Upper lobe of left lung (tissue), 4 donors: ENCODE measurements at regions not wholly inside any gene's neighbourhood (a gene's known extent, or its start where the extent isn't known, plus 50 kb on each side); places are given as distances from the start of the nearest gene placed in this dataset.

Source experiments
- POLR2A ChIP-seq, 4 donors: fragments of 450-650 bp; IDR thresholded peaks; one replicate each; pipeline ENCODE4 v1.5.1; 2016 to 2017; ENCODE audit warnings: antibody characterized with exemption in 4 of 4, mild to moderate bottlenecking in 2 of 4
- TF ChIP-seq, protein P1 (sequence below), 6 experiments: fragments of 450-650 bp in 4 of 6; fragments of 200-600 bp in 2 of 6; sonication (generic) in 2 of 6; IDR thresholded peaks; one replicate each; pipeline ENCODE4 v1.5.1; 2016 to 2019; ENCODE audit warnings: antibody characterized with exemption in 6 of 6

DNA sequence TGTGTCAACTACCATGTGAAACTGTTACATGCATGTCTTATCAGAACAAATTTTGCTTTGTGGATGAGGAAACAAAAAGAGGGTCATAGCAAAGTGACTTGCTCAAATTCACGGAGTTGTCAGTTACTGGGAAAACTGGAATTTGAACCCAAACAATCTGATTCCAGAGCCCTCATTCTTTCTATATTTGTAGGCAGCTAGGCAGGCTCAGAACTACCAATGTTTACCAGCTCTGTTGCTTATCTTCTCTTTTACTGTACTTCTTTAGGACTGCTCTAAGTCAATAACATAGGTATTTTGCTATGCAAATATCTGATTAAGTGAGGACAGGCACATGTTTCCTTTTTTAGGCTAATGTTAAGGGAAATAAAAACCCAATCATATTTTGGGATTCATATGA is 450.5 kb downstream of the ZPLD1 start:
- no peak for TF ChIP-seq POLR2A (IDR thresholded peaks at IDR 0.05)
- TF ChIP-seq, protein P1, sequence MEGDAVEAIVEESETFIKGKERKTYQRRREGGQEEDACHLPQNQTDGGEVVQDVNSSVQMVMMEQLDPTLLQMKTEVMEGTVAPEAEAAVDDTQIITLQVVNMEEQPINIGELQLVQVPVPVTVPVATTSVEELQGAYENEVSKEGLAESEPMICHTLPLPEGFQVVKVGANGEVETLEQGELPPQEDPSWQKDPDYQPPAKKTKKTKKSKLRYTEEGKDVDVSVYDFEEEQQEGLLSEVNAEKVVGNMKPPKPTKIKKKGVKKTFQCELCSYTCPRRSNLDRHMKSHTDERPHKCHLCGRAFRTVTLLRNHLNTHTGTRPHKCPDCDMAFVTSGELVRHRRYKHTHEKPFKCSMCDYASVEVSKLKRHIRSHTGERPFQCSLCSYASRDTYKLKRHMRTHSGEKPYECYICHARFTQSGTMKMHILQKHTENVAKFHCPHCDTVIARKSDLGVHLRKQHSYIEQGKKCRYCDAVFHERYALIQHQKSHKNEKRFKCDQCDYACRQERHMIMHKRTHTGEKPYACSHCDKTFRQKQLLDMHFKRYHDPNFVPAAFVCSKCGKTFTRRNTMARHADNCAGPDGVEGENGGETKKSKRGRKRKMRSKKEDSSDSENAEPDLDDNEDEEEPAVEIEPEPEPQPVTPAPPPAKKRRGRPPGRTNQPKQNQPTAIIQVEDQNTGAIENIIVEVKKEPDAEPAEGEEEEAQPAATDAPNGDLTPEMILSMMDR (IDR thresholded peaks at IDR 0.05): no peak
